ENCODE measurements at regions not wholly inside any gene's neighbourhood (a gene's known extent, or its start where the extent isn't known, plus 50 kb on each side); places are given as distances from the start of the nearest gene placed in this dataset.

GRCh38 chr9:87073692-87074091 lies 126.4 kb upstream of the GAS1 start:
- DNase-seq (ENCODE audit: low read depth) = no peak
- no peak overlapping the region for H3K4me3 ChIP-seq (ENCODE audit: low read depth, low read length)
- FAIRE-seq = no peak
- H3K27me3 ChIP-seq (ENCODE audit: control insufficient read depth, insufficient read depth, low read length) = no peaks in the 10 kb centered on the region
- TF ChIP-seq, protein P1, sequence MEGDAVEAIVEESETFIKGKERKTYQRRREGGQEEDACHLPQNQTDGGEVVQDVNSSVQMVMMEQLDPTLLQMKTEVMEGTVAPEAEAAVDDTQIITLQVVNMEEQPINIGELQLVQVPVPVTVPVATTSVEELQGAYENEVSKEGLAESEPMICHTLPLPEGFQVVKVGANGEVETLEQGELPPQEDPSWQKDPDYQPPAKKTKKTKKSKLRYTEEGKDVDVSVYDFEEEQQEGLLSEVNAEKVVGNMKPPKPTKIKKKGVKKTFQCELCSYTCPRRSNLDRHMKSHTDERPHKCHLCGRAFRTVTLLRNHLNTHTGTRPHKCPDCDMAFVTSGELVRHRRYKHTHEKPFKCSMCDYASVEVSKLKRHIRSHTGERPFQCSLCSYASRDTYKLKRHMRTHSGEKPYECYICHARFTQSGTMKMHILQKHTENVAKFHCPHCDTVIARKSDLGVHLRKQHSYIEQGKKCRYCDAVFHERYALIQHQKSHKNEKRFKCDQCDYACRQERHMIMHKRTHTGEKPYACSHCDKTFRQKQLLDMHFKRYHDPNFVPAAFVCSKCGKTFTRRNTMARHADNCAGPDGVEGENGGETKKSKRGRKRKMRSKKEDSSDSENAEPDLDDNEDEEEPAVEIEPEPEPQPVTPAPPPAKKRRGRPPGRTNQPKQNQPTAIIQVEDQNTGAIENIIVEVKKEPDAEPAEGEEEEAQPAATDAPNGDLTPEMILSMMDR (IDR thresholded peaks at IDR 0.05; ENCODE audit: insufficient read depth, low read length, severe bottlenecking) = no peak
- no peaks in the 10 kb centered on the region for H3K36me3 ChIP-seq (ENCODE audit: control insufficient read depth, insufficient read depth, low read length)

DNA sequence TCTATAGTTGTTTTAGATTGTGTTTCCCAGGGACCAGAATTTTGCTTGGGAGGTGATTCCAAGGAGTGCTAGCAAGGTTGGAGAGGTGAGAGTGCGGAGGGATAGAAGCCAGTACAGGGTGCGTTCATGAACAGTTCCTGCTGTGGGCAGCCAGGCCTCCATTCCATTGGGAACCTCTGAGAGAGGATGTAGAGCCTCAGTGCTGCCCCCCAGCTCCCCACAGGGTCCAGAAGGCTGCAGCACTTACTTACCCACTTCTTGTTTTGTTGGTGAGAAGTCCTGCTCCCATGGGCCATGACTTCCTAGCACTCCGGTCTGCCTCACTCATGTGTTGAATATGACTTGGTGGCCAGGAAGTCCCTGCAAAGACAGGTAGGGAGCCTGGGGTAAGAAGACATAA lies 128.2 kb upstream of the GAS1 start:
- DNase-seq (ENCODE audit: low read depth) (no peak), FAIRE-seq (no peak)
- Histone ChIP-seq H3K36me3 (ENCODE audit: control insufficient read depth, insufficient read depth, low read length) (no peaks in the 10 kb centered on the region), H3K27me3 (ENCODE audit: control insufficient read depth, insufficient read depth, low read length) (no peaks in the 10 kb centered on the region), H3K4me3 (ENCODE audit: low read depth, low read length) (no peak overlapping the region)
- TF ChIP-seq, protein P1 (IDR thresholded peaks at IDR 0.05; ENCODE audit: insufficient read depth, low read length, severe bottlenecking) = no peak

DNA sequence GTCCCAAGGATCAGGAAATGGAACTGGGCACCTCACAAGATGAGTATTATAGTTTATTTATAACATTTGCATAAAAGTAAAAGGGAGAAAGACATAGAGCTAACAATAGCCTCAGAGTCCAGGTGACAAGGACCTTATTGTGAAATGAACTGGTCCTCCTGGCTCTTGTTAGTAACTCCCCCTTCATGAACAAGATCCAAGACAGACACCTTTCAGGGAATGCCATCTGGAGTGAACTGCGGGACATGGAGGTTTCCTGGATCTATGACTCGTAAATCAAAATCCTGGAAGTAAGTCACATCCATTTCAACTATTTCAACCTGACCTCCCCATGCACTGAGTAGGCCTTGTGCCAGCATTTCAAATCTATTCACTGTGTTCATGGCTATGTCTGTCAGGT lies 129.5 kb upstream of the GAS1 start:
- TF ChIP-seq, protein P1 (IDR thresholded peaks at IDR 0.05; ENCODE audit: insufficient read depth, low read length, severe bottlenecking) = no peak
- no peaks in the 10 kb centered on the region for H3K36me3 ChIP-seq (ENCODE audit: control insufficient read depth, insufficient read depth, low read length)
- H3K4me3 ChIP-seq (ENCODE audit: low read depth, low read length) = no peak overlapping the region
- peak; percentile 22 for DNase-seq (ENCODE audit: low read depth)
- H3K27me3 ChIP-seq (ENCODE audit: control insufficient read depth, insufficient read depth, low read length) = no peaks in the 10 kb centered on the region
- no peak for FAIRE-seq

DNA sequence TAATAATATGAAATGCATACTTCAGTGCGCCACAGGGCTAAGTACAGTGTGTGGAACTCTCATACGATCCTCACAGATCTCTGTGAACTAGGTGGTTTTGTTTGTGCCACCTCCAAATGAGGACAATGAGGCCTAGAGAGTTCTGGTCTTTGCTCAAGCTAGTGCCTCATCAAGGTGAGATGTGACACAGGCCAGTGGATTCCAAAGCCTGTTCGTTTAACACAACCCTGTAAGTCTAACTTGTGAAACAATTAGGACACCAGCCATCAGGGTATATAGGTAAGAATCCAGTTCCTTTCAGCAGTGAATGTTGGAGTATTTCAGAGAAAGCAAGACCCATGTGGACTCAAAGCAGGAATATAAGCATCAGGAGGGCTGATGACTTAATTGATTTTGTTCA lies 130.7 kb upstream of the GAS1 start:
- Histone ChIP-seq H3K27me3 (ENCODE audit: control insufficient read depth, insufficient read depth, low read length) (no peaks in the 10 kb centered on the region), H3K36me3 (ENCODE audit: control insufficient read depth, insufficient read depth, low read length) (no peaks in the 10 kb centered on the region), H3K4me3 (ENCODE audit: low read depth, low read length) (no peak overlapping the region)
- DNase-seq (ENCODE audit: low read depth) = no peak
- TF ChIP-seq, protein P1 (IDR thresholded peaks at IDR 0.05; ENCODE audit: insufficient read depth, low read length, severe bottlenecking) = no peak
- no peak for FAIRE-seq

- FAIRE-seq = no peak
- TF ChIP-seq, protein P1 (IDR thresholded peaks at IDR 0.05; ENCODE audit: insufficient read depth, low read length, severe bottlenecking) = peak; percentile 29
These were observed 133.4 kb upstream of the GAS1 start for GRCh38 chr9:87080512-87081264.

GRCh38 chr9:87081503-87081902 lies 134.2 kb upstream of the GAS1 start:
- DNase-seq (ENCODE audit: low read depth) (no peak), FAIRE-seq (no peak)
- Histone ChIP-seq H3K36me3 (ENCODE audit: control insufficient read depth, insufficient read depth, low read length) (no peaks in the 10 kb centered on the region), H3K27me3 (ENCODE audit: control insufficient read depth, insufficient read depth, low read length) (no peaks in the 10 kb centered on the region), H3K4me3 (ENCODE audit: low read depth, low read length) (no peak overlapping the region)
- TF ChIP-seq, protein P1 (IDR thresholded peaks at IDR 0.05; ENCODE audit: insufficient read depth, low read length, severe bottlenecking) = no peak

More at GRCh38 chr9:87080512-87081264, 133.4 kb upstream of the GAS1 start:
- DNase-seq (ENCODE audit: low read depth) = peak; percentile 32
- Histone ChIP-seq H3K36me3 (ENCODE audit: control insufficient read depth, insufficient read depth, low read length) (no peaks in the 10 kb centered on the region), H3K4me3 (ENCODE audit: low read depth, low read length) (no peak overlapping the region), H3K27me3 (ENCODE audit: control insufficient read depth, insufficient read depth, low read length) (no peaks in the 10 kb centered on the region)
